IMR-90 (cell line): ENCODE measurements at regions not wholly inside any gene's neighbourhood (a gene's known extent, or its start where the extent isn't known, plus 50 kb on each side); places are given as distances from the start of the nearest gene placed in this dataset.

ENCODE experiments used
- ATAC-seq: fragments of 200-7000 bp; cut with Tn5 transposase; 2 replicates; pipeline ENCODE4 v1.9.1; 2020; ENCODE audit warnings: low read depth, mild to moderate bottlenecking, moderate library complexity
- BruUV-seq: library from RNA; stranded (reverse); fragments of 400-500 nt; replicated peaks from 2 replicates; lab custom pipeline; 2021; lab: Mats Ljungman, UMichigan
- CTCF ChIA-PET: fragments of 300-600 bp; formaldehyde crosslinking; extraction: SDS; loops from one replicate; lab custom pipeline; 2021; ENCODE audit warnings: antibody characterized with exemption; lab: Yijun Ruan, JAX
- POLR2A ChIA-PET: fragments of 300-600 bp; sonication (Branson Sonifier 250); formaldehyde crosslinking; loops from one replicate; lab custom pipeline; 2022; ENCODE audit warnings: antibody characterized with exemption; ENCODE audit not compliant: unreplicated experiment; lab: Charles Lee
- DNase-seq: peaks from one replicate; pipeline ENCODE4 v3.0.0; 2013
- H2AFZ ChIP-seq: replicated peaks from 2 replicates; pipeline ENCODE3; 2013; ENCODE audit warnings: low read length, mild to moderate bottlenecking; ENCODE audit not compliant: poor library complexity
- H2AK5ac ChIP-seq: 2 replicates; pipeline ENCODE4 v1.6.1; 2013; ENCODE audit warnings: low read depth, low read length, inconsistent platforms
- H2AK9ac ChIP-seq: replicated peaks from 2 replicates; pipeline ENCODE3; 2013; ENCODE audit warnings: mild to moderate bottlenecking, low read depth, low read length, moderate library complexity; ENCODE audit not compliant: poor library complexity
- H2BK120ac ChIP-seq: 2 replicates; pipeline ENCODE4 v1.6.1; 2013; ENCODE audit warnings: low read depth, low read length, inconsistent platforms
- H2BK15ac ChIP-seq: 3 replicates; pipeline ENCODE4 v1.6.1; 2013; ENCODE audit warnings: low read depth, low read length, inconsistent platforms
- H2BK20ac ChIP-seq: 2 replicates; pipeline ENCODE4 v1.6.1; 2013; ENCODE audit warnings: low read depth, mild to moderate bottlenecking, inconsistent platforms, low read length, moderate library complexity
- H2BK5ac ChIP-seq: 2 replicates; pipeline ENCODE4 v1.6.1; 2013; ENCODE audit warnings: mild to moderate bottlenecking, low read depth, low read length, inconsistent platforms; ENCODE audit not compliant: poor library complexity, severe bottlenecking
- H3K14ac ChIP-seq: replicated peaks from 2 replicates; pipeline ENCODE4 v1.6.1; 2013; ENCODE audit warnings: low read depth, low read length, inconsistent platforms
- H3K18ac ChIP-seq: 2 replicates; pipeline ENCODE4 v1.6.1; 2013; ENCODE audit warnings: low read depth, low read length, control low read depth
- H3K23ac ChIP-seq: 2 replicates; pipeline ENCODE4 v1.6.1; 2013; ENCODE audit warnings: low read depth, low read length, inconsistent platforms
- H3K27ac ChIP-seq: 2 replicates; pipeline ENCODE4 v1.5.1; 2013; ENCODE audit warnings: mild to moderate bottlenecking, control low read depth, low read length; ENCODE audit not compliant: insufficient read depth
- H3K27me3 ChIP-seq: 2 replicates; pipeline ENCODE4 v1.6.1; 2013; ENCODE audit warnings: low read length; ENCODE audit not compliant: control insufficient read depth, insufficient read depth
- H3K36me3 ChIP-seq: 2 replicates; pipeline ENCODE4 v1.6.1; 2013; ENCODE audit warnings: low read length, mixed read lengths; ENCODE audit not compliant: control insufficient read depth, insufficient read depth
- H3K4ac ChIP-seq: 2 replicates; pipeline ENCODE4 v1.6.1; 2013; ENCODE audit warnings: low read depth, low read length, inconsistent platforms
- H3K4me1 ChIP-seq: 2 replicates; pipeline ENCODE4 v1.6.1; 2013; ENCODE audit warnings: low read length, mixed read lengths; ENCODE audit not compliant: control insufficient read depth, insufficient read depth
- H3K4me2 ChIP-seq: 2 replicates; pipeline ENCODE4 v1.6.1; 2013; ENCODE audit warnings: low read depth, mild to moderate bottlenecking, control low read depth, low read length, moderate library complexity
- H3K4me3 ChIP-seq: 2 replicates; pipeline ENCODE4 v1.5.1; 2013; ENCODE audit warnings: low read depth, mild to moderate bottlenecking, control low read depth, low read length, moderate library complexity; ENCODE audit not compliant: insufficient read depth
- H3K56ac ChIP-seq: 2 replicates; pipeline ENCODE4 v1.6.1; 2013; ENCODE audit warnings: low read length, inconsistent platforms; ENCODE audit not compliant: insufficient read depth; ENCODE audit errors: extremely low read depth
- H3K79me1 ChIP-seq, 2 experiments: 2 replicates each; pipeline ENCODE4 v1.6.1; 2013; ENCODE audit warnings: low read length in 2 of 2, inconsistent platforms in 1 of 2, low read depth in 1 of 2
- H3K9ac ChIP-seq: 2 replicates; pipeline ENCODE4 v1.6.1; 2013; ENCODE audit warnings: low read depth, low read length, control low read depth
- H3K9me1 ChIP-seq: 2 replicates; pipeline ENCODE4 v1.6.1; 2013; ENCODE audit warnings: low read length, inconsistent platforms; ENCODE audit not compliant: insufficient read depth
- H3K9me3 ChIP-seq: 2 replicates; pipeline ENCODE4 v1.6.1; 2013; ENCODE audit warnings: low read length; ENCODE audit not compliant: control insufficient read depth, insufficient read depth
- H4K20me1 ChIP-seq: 2 replicates; pipeline ENCODE4 v1.6.1; 2013; ENCODE audit warnings: low read length, inconsistent platforms; ENCODE audit not compliant: insufficient read depth
- H4K5ac ChIP-seq: 2 replicates; pipeline ENCODE4 v1.6.1; 2013; ENCODE audit warnings: mild to moderate bottlenecking, low read depth, low read length, control low read depth
- H4K8ac ChIP-seq, 2 experiments: 2 replicates each; pipeline ENCODE4 v1.6.1; 2013; ENCODE audit warnings: low read depth in 2 of 2, low read length in 2 of 2, control low read depth in 1 of 2, inconsistent platforms in 1 of 2
- H4K91ac ChIP-seq: 2 replicates; pipeline ENCODE4 v1.6.1; 2013; ENCODE audit warnings: low read depth, low read length, inconsistent platforms; ENCODE audit not compliant: insufficient read depth
- BHLHE40 ChIP-seq: fragments of 150-350 bp; IDR thresholded peaks from 2 replicates; pipeline ENCODE4 v1.6.1; 2016; ENCODE audit warnings: mild to moderate bottlenecking, low read depth, low read length
- CEBPB ChIP-seq: IDR thresholded peaks from 2 replicates; pipeline ENCODE4 v1.6.1; 2012; ENCODE audit warnings: low read depth, low read length, improper control_type of control experiment
- MAZ ChIP-seq: IDR thresholded peaks from 2 replicates; pipeline ENCODE4 v1.6.1; 2012; ENCODE audit warnings: low read depth, mild to moderate bottlenecking, low read length, improper control_type of control experiment, moderate library complexity, borderline replicate concordance
- NFE2L2 ChIP-seq: fragments of 150-350 bp; IDR thresholded peaks from 2 replicates; pipeline ENCODE4 v1.6.1; 2016; ENCODE audit warnings: low read depth, mild to moderate bottlenecking, low read length
- RAD21 ChIP-seq: IDR thresholded peaks from 2 replicates; pipeline ENCODE4 v1.6.1; 2012; ENCODE audit warnings: low read length, improper control_type of control experiment
- RCOR1 ChIP-seq: IDR thresholded peaks from 2 replicates; pipeline ENCODE4 v1.6.1; 2012; ENCODE audit warnings: mild to moderate bottlenecking, low read length, improper control_type of control experiment; ENCODE audit not compliant: insufficient replicate concordance
- SMC3 ChIP-seq: fragments of 150-350 bp; IDR thresholded peaks from 2 replicates; pipeline ENCODE4 v1.6.1; 2016; ENCODE audit warnings: low read depth, mild to moderate bottlenecking, antibody characterized with exemption, low read length, moderate library complexity
- WGBS, 2 experiments: methylation state at CpG; one replicate each; pipeline versions ENCODE4 v1.1.5 to v1.1.7; 2013; ENCODE audit warnings: missing lambda C conversion rate in 2 of 2; ENCODE audit not compliant: insufficient read length in 1 of 2; ENCODE audit errors: extremely low coverage in 2 of 2; 5-methylcytosine and 5-hydroxymethylcytosine counted together
- dilution Hi-C: fragments of 300-500 bp; cut with HindIII; formaldehyde crosslinking; loops from one replicate; pipeline ENCODE4 v1.14.3; 2018; ENCODE audit warnings: low sequenced_read_pairs; ENCODE audit not compliant: unreplicated experiment
- in situ Hi-C: fragments of 300-500 bp; cut with MboI; formaldehyde crosslinking; loops from 3 replicates; pipeline ENCODE4 v1.14.3; 2019; ENCODE audit warnings: low sequenced_read_pairs, inconsistent platforms, mixed read lengths
- intact Hi-C: fragments of 100-400 bp; cut with micrococcal nuclease; formaldehyde crosslinking; loops from 2 replicates; pipeline ENCODE4 v1.10.0; 2022
- TF ChIP-seq, protein P1 (sequence below): conservative IDR thresholded peaks from 2 replicates; pipeline ENCODE4 v1.5.1; 2012; ENCODE audit warnings: mild to moderate bottlenecking, low read depth, low read length, improper control_type of control experiment

DNA sequence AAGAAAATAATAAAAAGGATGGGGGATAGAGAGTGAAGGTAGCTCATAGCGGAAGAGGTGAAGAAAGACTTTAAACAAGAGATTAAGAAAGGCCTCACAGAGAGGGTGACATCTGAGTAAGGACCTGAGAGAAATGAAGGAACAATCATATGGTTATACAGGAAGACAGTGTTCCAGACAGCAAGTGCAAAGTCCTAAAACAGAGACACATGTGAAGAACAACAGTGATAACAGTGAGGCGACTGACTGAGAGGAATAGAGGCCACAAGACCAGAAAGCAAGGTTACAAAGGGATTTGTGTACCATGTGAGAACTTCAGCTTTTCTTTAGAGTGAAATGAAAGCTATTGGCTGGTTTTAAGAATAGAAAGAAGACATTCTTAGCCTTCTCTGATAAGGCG lies 141.6 kb upstream of the PALMD start:
- dilution Hi-C loops = no loop called here

More for the DNA sequence above, 141.6 kb upstream of the PALMD start:
- no peaks in the 10 kb centered on the region for H4K20me1 ChIP-seq
- H3K79me1 ChIP-seq = no peaks in the 10 kb centered on the region
- no peak overlapping the region for H3K14ac ChIP-seq
- H3K4ac ChIP-seq = no peak overlapping the region
- H3K9ac ChIP-seq = no peak overlapping the region
- H4K8ac ChIP-seq = no peak overlapping the region
- H3K18ac ChIP-seq = no peak overlapping the region
- no peak overlapping the region for H3K4me3 ChIP-seq
- no TSS peak for BruUV-seq
- H2BK20ac ChIP-seq = no peak overlapping the region
- in situ Hi-C loops (no loop called here), intact Hi-C loops (no loop called here)
- ATAC-seq (no peak), DNase-seq (no peak)
- H2BK5ac ChIP-seq = no peak overlapping the region
- WGBS, 2 experiments = 100% methylated on average over 1 to 2 of the region's 3 CpGs
- no peaks in the 10 kb centered on the region for H3K4me1 ChIP-seq
- no peaks in the 10 kb centered on the region for H3K9me3 ChIP-seq
- no peak overlapping the region for H2AK5ac ChIP-seq
- CTCF ChIA-PET = interaction anchor here (0.6 kb wide), 1 partner anchor 202 kb away, joined by 3 read pairs; no protein-coding TSS in a partner anchor
- no peak overlapping the region for H2AFZ ChIP-seq
- H3K23ac ChIP-seq = no peak overlapping the region
- no peaks in the 10 kb centered on the region for H3K36me3 ChIP-seq
- no peak overlapping the region for H3K4me2 ChIP-seq
- no peak overlapping the region for H2AK9ac ChIP-seq
- H3K27ac ChIP-seq = no peak overlapping the region
- H4K5ac ChIP-seq = no peak overlapping the region
- TF ChIP-seq CEBPB = no peak
- TF ChIP-seq RCOR1 = no peak
- no peak for TF ChIP-seq NFE2L2
- no peak for TF ChIP-seq SMC3
- no peak for TF ChIP-seq RAD21
- TF ChIP-seq MAZ = no peak
- no peak for TF ChIP-seq BHLHE40
- TF ChIP-seq, protein P1, sequence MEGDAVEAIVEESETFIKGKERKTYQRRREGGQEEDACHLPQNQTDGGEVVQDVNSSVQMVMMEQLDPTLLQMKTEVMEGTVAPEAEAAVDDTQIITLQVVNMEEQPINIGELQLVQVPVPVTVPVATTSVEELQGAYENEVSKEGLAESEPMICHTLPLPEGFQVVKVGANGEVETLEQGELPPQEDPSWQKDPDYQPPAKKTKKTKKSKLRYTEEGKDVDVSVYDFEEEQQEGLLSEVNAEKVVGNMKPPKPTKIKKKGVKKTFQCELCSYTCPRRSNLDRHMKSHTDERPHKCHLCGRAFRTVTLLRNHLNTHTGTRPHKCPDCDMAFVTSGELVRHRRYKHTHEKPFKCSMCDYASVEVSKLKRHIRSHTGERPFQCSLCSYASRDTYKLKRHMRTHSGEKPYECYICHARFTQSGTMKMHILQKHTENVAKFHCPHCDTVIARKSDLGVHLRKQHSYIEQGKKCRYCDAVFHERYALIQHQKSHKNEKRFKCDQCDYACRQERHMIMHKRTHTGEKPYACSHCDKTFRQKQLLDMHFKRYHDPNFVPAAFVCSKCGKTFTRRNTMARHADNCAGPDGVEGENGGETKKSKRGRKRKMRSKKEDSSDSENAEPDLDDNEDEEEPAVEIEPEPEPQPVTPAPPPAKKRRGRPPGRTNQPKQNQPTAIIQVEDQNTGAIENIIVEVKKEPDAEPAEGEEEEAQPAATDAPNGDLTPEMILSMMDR = no peak
- no peak overlapping the region for H2BK15ac ChIP-seq
- H3K27me3 ChIP-seq = no peaks in the 10 kb centered on the region
- no peak overlapping the region for H3K56ac ChIP-seq
- POLR2A ChIA-PET = no interaction called here
- no peak overlapping the region for H2BK120ac ChIP-seq
- H3K9me1 ChIP-seq = no peaks in the 10 kb centered on the region
- H4K91ac ChIP-seq = no peak overlapping the region
